ENCODE measurements at regions not wholly inside any gene's neighbourhood (a gene's known extent, or its start where the extent isn't known, plus 50 kb on each side); places are given as distances from the start of the nearest gene placed in this dataset.

GRCh38 chr12:91377436-91377835, 194.8 kb upstream of the DCN start:
- DNase-seq, result no peak

GRCh38 chr12:91373086-91373485, 190.5 kb upstream of the DCN start:
- DNase-seq, result no peak

- no peak for DNase-seq
These were observed 187.7 kb upstream of the DCN start for GRCh38 chr12:91370086-91370868.

- DNase-seq, result no peak
These were observed 186.0 kb upstream of the DCN start for GRCh38 chr12:91368613-91369012.

GRCh38 chr12:91367234-91367849, 184.7 kb upstream of the DCN start:
- DNase-seq, result no peak

GRCh38 chr12:91364471-91365184, 182.0 kb upstream of the DCN start:
- no peak for DNase-seq

- DNase-seq, result no peak
These were observed 179.2 kb upstream of the DCN start for GRCh38 chr12:91361864-91362263.

GRCh38 chr12:91357381-91357780, 174.8 kb upstream of the DCN start:
- DNase-seq, result no peak

- DNase-seq, result no peak
These were observed 173.8 kb upstream of the DCN start for GRCh38 chr12:91356405-91356804.

- DNase-seq, result no peak
These were observed 172.8 kb upstream of the DCN start for GRCh38 chr12:91355150-91356006.

GRCh38 chr12:91353266-91353665, 170.6 kb upstream of the DCN start:
- no peak for DNase-seq

- no peak for DNase-seq
These were observed 166.9 kb upstream of the DCN start for GRCh38 chr12:91349476-91349875.

GRCh38 chr12:91347481-91348214, 165.0 kb upstream of the DCN start:
- no peak for DNase-seq

- no peak for DNase-seq
These were observed 164.2 kb upstream of the DCN start for GRCh38 chr12:91346827-91347226.

GRCh38 chr12:91344408-91344807, 161.8 kb upstream of the DCN start:
- DNase-seq, result no peak

GRCh38 chr12:91343010-91343409, 160.4 kb upstream of the DCN start:
- no peak for DNase-seq

GRCh38 chr12:91339106-91339505, 156.5 kb upstream of the DCN start:
- no peak for DNase-seq

- DNase-seq, result no peak
These were observed 153.1 kb upstream of the DCN start for GRCh38 chr12:91335699-91336098.

GRCh38 chr12:91333966-91334365, 151.3 kb upstream of the DCN start:
- DNase-seq, result no peak

- no peak for DNase-seq
These were observed 149.7 kb upstream of the DCN start for GRCh38 chr12:91332302-91332701.

- DNase-seq, result no peak
These were observed 148.8 kb upstream of the DCN start for GRCh38 chr12:91331371-91331770.

- DNase-seq, result no peak
These were observed 145.8 kb upstream of the DCN start for GRCh38 chr12:91328451-91328850.
